Epithelial cell of prostate (primary cell): ENCODE measurements at regions not wholly inside any gene's neighbourhood (a gene's known extent, or its start where the extent isn't known, plus 50 kb on each side); places are given as distances from the start of the nearest gene placed in this dataset.

Source experiments
- DNase-seq: peaks from one replicate; pipeline ENCODE4 v3.0.0-alpha.2; 2011; ENCODE audit warnings: low read depth, low spot score
- H3K27ac ChIP-seq: fragments of 450-650 bp; 2 replicates; pipeline ENCODE4 v1.5.1; 2017; ENCODE audit warnings: mild to moderate bottlenecking

DNA sequence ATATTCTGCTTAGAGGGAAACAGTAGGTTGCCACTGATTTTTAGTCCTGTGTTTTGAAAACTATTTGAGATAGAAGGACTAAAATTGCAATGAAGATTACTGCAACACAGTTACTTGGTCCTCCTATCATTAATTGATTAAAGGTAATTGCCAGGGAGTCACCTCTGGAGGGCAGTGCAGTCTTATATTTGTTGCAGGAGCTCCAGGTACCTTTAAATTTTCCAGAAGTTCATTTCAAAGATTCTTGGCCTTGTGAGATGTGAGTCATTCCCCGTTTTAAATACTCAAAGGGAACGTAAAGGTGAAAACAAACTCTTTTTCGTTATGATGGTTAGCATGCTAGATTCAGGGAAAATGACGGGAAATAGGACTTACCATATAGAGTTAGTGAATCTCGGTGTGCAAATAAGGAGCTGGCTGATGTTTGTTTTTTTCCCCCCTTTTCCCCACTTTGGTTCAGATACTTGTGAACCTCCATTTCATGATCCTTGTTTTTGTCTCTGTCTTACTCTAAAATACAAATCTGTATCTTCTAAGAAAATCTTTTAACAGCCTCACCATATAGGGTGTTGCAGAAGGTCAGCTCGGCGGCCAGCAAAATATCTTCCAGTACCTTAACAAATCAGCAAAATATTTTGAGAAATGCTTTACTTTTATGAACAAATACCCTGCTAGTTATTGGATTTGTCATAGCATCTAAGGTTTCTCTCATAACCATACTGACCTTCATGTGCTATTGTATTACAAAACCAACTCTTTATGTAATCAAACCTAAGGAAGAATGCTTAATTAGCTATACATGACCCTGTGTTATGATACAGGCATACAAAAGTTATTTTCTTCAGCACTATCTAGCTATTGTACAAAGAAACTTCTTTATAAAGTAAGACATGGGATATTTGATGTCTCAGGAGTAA lies 143.0 kb upstream of the HDAC9 start:
- no peak overlapping the region for H3K27ac ChIP-seq
- peak; percentile 26 for DNase-seq

DNA sequence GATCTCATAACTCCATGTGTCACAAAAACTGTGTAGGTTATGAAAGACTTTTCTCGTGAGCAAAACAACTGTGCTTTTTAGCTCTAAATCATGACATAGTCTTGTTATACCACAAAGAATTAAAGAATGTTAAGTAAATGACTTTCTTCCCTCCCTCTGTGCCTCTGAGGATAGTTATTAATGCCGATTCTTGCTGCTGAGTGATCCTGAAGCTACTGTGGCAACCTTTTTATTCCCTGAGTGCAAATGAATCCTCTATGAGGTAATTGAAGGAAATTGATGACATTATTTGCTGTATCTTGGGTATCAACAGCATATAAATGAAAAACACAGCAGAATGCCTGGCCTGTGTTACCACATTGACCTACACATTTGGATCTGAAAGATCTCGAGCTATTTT lies 142.2 kb upstream of the HDAC9 start:
- no peak overlapping the region for H3K27ac ChIP-seq
- no peak for DNase-seq

DNA sequence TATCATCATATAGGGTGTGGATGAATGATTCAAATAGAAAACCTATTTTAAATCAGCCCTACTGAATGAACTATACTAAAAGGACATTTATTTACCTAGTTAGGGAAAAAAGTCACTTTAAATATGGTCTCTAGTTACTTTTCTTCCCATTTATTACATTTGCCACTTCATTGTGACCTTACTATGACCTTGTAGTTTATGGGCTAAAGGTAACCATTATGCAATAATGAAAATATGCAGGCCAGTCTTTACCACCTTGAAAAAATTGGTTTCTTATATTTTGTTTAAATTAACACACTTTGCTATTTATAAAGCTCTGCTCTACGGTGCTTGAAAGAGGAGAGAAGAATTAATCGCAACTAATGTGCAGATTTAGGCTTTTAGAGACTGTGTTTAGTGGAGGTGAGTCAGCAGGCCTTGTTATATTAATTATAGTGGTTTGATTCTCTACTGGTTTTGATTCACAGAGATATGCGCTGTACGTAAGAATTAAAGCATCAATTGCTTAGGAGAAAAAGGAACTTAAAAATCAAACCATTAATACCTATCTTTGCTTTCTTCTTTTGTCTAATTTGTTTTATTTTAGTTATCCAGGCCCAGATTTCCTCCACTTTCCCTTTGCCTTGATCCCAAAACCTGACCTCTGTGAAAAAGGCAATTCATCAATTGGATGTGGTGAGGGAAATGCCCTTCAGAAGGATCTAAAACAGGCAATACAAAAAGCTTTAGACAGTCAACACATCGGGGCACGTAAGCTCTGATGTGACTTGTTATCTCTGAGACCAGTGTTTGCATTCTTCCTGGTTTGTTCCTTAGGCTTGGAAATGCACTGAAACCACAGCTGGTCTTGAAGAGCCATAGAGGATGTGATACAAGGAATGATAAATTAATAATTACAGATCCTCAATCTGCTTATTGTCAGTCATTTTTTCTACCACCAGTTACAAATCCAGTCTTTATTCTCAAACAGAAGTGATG lies 141.2 kb upstream of the HDAC9 start:
- no peak for DNase-seq

DNA sequence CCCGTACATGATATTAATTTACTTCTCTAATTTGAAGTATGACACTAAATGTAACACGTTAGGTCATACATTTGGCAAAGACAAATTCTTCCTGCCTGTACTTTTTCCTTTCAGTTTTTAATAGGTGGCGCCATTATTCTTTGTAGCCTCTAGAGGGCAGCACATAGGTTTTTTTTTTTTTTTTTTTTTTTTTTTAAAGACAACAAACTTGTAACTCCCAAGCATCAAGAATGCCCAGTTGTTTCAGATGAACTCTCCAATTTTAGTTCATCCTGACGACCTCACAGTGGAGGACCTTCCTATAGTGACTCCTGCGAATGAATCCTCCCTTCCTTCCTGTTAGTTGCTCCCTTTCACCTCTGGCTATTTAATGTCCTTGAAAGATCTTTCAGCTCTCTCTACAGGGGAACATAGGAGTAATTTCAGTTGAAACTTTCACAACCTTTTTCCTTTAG lies 139.3 kb upstream of the HDAC9 start:
- no peak for DNase-seq
- H3K27ac ChIP-seq, result no peak overlapping the region

More for the DNA sequence above, 141.2 kb upstream of the HDAC9 start:
- no peak overlapping the region for H3K27ac ChIP-seq

DNA sequence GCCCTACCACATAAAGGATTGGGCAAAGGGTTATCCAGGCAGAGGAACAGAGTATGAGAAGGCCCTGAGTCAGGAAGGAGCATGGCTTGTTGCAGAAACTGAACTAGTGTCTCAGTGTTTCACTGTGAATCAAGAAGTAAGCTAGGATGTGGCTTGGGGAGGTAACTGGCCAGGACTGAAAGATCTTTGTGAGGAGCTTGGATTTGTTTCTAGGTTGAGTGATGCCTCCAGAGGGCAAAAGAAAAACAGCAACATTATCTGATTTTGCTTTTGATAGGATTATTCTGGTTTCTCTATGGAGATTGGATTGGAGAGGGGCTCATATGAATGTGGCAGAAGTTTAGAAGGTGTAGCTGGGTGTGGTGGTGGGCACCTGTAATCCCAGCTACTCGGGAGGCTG lies 137.9 kb upstream of the HDAC9 start:
- DNase-seq, result no peak
- no peak overlapping the region for H3K27ac ChIP-seq

DNA sequence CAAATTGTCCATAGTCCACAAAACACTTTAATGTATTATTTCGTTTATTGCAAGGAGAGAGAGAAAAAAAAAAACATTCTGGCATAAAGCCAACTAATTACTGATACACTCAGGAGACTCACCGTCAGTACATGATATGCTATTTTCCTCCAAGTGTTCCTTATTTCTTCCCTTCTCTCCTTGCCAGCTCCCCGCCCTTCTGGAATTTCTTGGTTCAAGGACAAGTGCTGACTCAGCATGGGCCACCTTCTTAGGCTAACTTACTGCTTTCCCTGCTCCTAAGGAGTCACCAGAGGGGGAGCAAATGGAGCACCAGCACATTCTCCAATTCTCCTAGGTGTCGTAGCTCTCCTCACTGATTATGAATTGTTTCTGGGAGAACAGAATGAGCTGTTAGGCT lies 133.8 kb upstream of the HDAC9 start:
- H3K27ac ChIP-seq, result no peak overlapping the region
- DNase-seq, result no peak

DNA sequence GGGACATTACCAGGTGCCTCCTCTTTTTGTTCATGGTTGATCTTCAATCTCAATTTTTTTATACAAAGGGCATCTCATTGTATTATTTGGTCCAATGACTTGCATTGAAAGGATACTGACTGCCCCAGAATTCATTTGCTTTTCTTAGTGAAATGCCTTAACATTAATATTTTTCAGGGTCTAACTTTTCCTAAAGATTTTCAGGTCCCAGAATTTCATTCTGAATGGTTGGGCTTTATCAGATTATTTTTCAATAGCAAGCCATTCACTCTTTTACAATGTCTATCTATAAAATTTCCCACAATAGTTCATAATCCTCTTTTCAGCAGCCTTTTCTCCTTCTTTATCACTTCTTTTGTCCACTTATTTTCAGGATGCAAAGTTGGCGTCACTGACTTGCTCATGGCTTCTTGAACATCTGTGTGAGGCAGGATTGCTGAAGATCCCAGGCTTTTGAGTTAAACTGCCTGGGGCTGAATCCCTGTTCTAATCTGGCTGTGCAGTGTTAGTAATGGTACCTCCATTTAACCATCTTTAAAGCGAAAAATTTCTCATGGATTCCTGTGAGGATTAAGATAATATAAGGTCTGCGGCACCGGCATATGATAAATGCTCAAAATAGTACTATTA lies 131.7 kb upstream of the HDAC9 start:
- DNase-seq, result no peak
- no peak overlapping the region for H3K27ac ChIP-seq

DNA sequence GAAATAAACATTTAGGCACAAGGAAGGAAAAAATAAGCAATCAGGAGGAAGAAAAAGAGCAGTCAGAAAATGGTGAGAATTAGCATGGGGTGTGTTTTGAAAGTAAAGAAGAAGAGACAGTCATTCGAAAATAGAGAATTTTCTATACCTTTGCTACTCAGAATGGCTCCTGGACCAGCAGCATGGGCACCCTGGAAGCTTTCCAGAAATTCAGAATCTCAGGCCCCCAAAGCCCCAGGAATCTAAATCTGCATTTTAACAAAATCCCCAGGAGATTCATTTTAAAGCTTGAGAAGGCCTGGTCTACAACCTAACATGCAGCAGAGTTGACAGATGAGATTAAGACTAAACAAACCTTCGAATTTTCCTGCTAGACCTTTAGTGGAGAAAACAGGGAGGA lies 131.2 kb upstream of the HDAC9 start:
- no peak for DNase-seq
- no peak overlapping the region for H3K27ac ChIP-seq

DNA sequence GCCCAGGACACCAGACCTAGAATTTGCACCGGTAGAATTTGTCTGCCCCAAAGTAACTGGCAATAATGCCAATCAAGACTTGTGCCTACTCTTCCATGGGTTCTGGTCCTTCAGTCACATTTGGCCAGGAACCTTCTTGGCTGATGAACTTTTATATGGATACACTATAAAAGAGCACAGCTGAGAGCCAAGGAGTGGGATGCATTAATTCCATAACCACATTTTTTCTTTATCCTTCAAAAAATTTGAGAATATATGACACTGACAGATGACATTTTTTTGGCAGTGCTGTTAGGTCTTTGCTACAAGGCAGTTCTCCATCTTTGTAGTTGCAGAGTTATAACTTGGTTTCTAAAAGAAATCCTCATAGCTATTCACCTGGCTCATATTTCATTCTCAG lies 129.2 kb upstream of the HDAC9 start:
- DNase-seq, result no peak
- no peak overlapping the region for H3K27ac ChIP-seq

DNA sequence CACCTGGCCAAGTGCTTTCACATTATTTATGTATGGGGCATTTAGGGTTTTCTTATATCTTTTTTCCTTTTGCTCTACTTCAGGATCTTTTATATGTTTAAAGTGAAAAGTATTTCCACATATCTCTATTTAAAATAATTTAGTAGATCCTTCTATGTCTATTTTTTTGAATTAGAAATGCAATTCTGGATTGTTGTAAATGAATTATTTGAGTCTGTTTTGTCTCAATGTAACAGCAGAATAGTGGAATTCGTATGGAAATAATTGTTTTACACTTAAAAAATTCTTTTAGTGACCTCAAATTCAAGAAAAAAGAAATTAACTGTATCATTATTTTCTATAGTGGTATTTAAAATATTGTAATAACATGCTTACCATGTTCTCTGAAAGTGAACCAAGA lies 126.5 kb upstream of the HDAC9 start:
- DNase-seq, result no peak
- H3K27ac ChIP-seq, result no peak overlapping the region

DNA sequence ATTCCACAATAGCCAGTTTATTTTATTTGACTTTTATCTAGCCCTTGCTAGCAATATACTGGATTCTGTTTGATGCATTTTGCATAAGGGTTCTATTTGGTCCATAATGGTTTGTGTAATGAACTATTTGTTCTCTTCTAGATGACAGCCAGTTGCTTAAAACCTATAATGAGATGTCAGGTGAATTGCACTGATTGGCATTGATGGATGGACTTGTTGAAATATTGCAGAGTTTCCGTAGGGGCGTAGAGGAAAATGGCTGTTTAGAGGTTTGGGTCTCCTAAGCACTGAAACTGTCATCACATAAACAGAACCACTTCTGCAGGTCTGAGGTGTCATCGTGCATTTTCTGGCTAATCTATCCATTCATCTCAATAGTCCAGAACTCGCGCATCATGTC lies 124.9 kb upstream of the HDAC9 start:
- no peak for DNase-seq
- H3K27ac ChIP-seq, result no peak overlapping the region

DNA sequence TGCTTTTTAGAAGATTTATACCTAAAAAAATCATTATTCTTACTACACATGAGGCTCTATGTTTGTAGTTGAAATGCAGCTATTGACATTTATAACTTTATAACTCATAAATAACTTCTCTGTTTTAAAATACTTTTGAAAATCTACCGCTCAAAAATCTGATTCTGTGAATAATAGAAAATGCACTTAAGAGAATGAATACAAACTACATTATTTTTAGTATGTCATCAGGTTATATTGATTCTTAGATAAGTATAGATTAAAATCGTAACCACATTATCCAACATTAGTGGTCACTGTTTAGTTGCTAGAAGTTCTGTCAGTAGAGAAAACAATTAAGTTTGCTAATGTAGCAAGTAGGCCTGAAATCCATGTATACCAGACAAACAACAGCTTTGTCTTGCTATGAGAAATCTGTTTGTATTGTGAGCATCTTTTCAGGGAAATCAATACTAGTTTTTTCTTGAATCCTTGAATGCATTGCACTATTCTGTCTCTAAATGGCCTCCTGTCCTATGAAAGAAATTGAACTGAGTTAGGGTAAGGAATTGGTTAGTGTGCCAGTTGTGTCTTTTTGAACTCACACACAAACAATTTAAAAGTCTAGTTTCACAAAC lies 116.5 kb upstream of the HDAC9 start:
- H3K27ac ChIP-seq, result no peak overlapping the region
- DNase-seq, result no peak

DNA sequence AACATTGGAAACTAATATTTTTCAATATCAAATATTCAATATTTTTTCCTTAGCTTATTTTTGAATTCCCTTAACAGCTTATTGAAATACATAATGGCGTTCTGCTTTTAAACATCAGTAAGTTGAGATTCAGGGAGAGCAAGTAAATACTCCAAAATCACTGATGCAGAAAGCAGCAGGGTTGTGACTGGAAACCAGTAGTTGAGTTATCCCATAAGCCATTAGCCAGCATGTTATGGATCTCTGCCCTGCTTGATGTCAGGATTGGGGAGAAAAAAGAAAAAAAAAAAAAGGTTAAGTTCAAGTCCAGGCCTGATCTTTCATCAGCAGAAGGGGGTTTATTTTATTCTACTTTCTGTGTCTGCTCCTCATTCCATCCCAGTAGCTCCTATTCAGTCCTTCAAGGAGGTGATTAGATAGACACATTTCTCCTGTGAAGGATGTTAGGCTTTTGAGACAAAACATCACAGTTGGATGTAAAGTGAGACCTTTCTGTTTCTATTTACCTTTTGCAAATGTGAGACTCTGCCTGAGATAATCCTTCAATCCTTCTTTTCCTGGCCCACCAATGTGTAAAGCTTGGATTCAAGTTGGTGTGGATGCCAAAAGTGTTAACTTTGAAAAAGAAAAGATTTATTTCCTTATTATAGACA lies 110.9 kb upstream of the HDAC9 start:
- no peak for DNase-seq
- H3K27ac ChIP-seq, result no peak overlapping the region

DNA sequence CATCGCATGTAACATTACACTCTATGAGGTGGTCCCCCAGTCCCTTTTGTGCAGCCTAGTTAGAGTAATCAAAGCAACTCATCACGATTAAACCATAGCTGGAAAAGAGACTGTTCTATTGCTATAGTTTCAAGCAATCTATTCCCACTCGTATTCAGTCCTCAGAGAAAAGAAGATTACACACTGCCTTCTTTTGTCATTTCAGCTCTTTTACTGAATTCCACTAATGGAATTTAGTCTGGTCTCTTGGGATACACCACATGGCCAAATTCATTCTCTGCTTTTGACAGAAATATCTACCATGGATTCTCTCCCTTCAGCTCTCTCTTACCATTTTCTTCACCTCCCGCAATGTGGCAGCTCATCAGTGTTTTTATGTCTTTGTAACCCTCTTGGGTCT lies 108.9 kb upstream of the HDAC9 start:
- no peak for DNase-seq
- no peak overlapping the region for H3K27ac ChIP-seq

DNA sequence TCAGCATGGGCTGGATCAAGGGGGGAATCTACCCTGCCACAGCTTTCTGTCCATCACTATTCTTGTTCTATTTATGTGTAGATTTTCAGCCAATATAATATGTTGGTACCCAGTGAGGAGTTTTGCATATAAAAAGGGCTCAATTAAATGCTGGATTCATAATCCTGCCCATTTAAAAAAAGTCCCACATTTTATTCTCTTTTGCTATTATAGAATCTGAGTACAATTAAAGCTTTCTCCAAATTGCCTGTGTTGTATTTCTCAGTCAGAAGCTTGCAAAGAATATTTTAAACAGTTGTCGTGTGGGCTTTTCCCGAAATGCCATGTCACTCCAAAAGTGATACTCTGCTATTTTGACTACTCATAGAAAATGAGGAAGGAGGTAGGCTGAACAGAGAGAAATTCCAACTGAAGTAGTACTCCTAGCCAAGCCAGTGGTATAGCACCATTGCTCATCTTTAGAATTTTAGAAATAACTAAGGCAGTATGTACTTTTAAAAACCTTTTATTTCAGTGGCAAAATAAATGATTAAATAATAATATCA lies 108.3 kb upstream of the HDAC9 start:
- no peak overlapping the region for H3K27ac ChIP-seq
- DNase-seq, result no peak

DNA sequence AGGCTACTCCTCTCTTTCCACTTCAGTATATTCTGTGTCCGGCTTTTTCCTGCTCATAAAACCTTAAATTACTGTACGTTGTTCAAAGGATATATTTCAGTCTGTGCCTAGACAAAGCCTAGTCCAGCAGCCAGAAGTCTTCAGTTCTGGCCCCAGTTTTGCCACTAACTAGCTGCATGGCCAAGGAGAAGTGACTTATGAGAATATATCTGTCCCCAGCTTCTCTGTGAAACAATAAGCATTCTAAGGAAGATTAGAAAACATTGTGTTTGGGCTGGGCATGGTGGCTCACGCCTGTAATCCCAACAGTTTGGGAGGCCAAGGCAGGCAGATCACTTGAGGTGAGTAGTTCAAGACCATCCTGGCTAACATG lies 105.0 kb upstream of the HDAC9 start:
- no peak for DNase-seq

DNA sequence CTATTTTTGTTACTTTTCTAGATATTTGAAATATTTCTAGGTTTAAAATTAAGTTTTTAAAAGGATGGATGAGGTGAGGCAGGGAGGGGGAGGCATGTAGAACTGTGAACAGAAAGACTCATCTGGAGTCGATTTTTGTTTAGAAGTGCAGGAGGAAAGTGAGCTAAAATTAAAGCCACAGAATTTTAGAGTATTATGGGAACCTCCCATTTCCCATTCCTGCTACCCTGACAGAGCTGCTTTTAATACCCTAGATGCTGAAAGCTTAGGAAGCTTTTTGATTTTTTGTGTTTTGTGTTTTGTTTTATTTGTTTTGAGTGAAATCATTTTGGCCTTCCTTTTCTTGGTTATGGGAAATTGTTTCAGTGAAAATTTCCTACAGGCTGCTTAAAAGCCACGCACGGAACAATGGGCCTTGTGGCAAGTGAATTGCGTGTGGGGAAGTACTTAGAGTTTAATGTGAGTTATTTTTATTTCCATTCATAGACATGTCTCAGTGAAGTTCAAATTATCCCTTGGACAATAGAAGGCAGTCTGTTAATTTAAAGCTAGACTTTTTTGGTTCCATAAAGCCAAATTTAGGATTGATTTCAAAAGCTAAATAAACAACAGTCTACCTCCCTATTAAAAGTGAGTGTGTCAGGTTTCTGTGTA lies 102.0 kb upstream of the HDAC9 start:
- no peak overlapping the region for H3K27ac ChIP-seq
- no peak for DNase-seq

More for the DNA sequence above, 105.0 kb upstream of the HDAC9 start:
- H3K27ac ChIP-seq, result no peak overlapping the region

DNA sequence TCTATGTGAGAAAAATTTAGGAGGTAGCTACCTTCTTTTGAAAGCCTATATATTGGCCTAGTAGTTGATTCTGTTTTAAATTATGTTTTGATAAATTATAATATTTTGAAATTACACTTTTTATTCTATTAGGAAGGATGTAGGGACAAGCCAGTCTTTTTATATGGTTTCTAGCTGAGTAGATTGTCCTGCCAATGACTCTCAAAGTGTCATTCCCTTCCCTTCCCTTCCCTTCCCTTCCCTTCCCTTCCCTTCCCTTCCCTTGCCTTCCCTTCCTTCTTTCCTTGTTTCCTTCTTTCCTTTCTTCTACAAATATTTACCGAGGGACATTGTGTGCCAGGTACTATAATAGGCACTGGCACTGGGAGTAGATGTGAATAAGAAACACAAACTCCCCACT lies 99.7 kb upstream of the HDAC9 start:
- H3K27ac ChIP-seq, result no peak overlapping the region
- no peak for DNase-seq

DNA sequence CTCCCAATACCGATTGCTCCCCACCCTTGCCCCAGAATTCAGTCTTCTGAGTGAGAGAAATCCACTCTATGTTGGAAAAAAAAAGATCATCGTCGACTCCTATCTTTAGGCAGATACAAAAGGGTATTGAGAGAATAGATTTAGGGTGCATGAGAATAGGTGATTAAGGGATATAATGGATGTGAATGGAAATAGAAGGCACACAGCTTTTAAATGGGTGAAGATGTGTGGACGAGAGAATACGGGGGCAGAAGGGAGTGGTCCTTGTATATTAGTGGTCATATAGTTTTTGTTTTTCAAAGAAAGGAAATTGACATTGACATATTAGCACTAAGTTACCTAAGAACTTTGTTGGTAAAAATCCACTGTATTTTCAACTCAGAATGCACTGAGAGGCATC lies 98.6 kb upstream of the HDAC9 start:
- DNase-seq, result no peak
- H3K27ac ChIP-seq, result no peak overlapping the region
